ENCODE measurements at regions not wholly inside any gene's neighbourhood (a gene's known extent, or its start where the extent isn't known, plus 50 kb on each side); places are given as distances from the start of the nearest gene placed in this dataset.

- TF ChIP-seq BCL6B (tag by site-specific recombination; IDR thresholded peaks at IDR 0.05) (no peak), ZNF416 (tag by site-specific recombination; IDR thresholded peaks at IDR 0.05) (no peak), HOXD13 (CRISPR knock-in tag; IDR thresholded peaks at IDR 0.05; ENCODE audit: borderline replicate concordance) (no peak), GLIS2 (tag by site-specific recombination; IDR thresholded peaks at IDR 0.05) (no peak), ZNF518A (tag by site-specific recombination; conservative IDR thresholded peaks at IDR 0.05; ENCODE audit: low read depth) (no peak), ZNF707 (tag by site-specific recombination; IDR thresholded peaks at IDR 0.05) (no peak), ZSCAN4 (tag by site-specific recombination; IDR thresholded peaks at IDR 0.05) (no peak), SP7 (tag by site-specific recombination; IDR thresholded peaks at IDR 0.05) (no peak), INSM2 (tag by site-specific recombination; IDR thresholded peaks at IDR 0.05) (no peak), IKZF3 (tag by site-specific recombination; IDR thresholded peaks at IDR 0.05) (no peak), ZNF629 (tag by site-specific recombination; IDR thresholded peaks at IDR 0.05) (no peak), ZNF24 (tag by site-specific recombination; IDR thresholded peaks at IDR 0.05) (no peak)
- H3K4me3 ChIP-seq (ENCODE audit: low read depth, low read length): no peak overlapping the region
- H3K9me3 ChIP-seq (ENCODE audit: control insufficient read depth, insufficient read depth, low read depth, low read length): no peaks in the 10 kb centered on the region
- H3K27ac ChIP-seq (ENCODE audit: extremely low read depth, low read depth, low read length): no peak overlapping the region
- POLR2A ChIA-PET: no interaction called here
- H3K4me1 ChIP-seq (ENCODE audit: control insufficient read depth, insufficient read depth, low read length): no peaks in the 10 kb centered on the region
- CTCF ChIA-PET: interaction anchor here (0.6 kb wide), 2 partner anchors 394 to 1594 kb away, joined by 3 read pairs; no protein-coding TSS in a partner anchor
- no peaks in the 10 kb centered on the region for H3K36me3 ChIP-seq (ENCODE audit: control insufficient read depth in 2 of 2, insufficient read depth in 1 of 2, low read length in 2 of 2)
These were observed 285.5 kb downstream of the TCF7L2 start for GRCh38 chr10:113235508-113235907.

- Histone ChIP-seq H3K27ac (ENCODE audit: extremely low read depth, low read depth, low read length) (no peak overlapping the region), H3K36me3 (ENCODE audit: control insufficient read depth in 2 of 2, insufficient read depth in 1 of 2, low read length in 2 of 2) (no peaks in the 10 kb centered on the region), H3K4me3 (ENCODE audit: low read depth, low read length) (no peak overlapping the region), H3K4me1 (ENCODE audit: control insufficient read depth, insufficient read depth, low read length) (no peaks in the 10 kb centered on the region), H3K9me3 (ENCODE audit: control insufficient read depth, insufficient read depth, low read depth, low read length) (no peaks in the 10 kb centered on the region)
- ChIA-PET POLR2A (no interaction called here), CTCF (no interaction called here)
- TF ChIP-seq CTCF (tag by site-specific recombination; IDR thresholded peaks at IDR 0.05) (no peak), ZNF514 (tag by site-specific recombination; IDR thresholded peaks at IDR 0.05) (no peak)
These were observed 287.0 kb downstream of the TCF7L2 start for GRCh38 chr10:113236998-113237397.

All from HEK293 (cell line).